ENCODE measurements at regions not wholly inside any gene's neighbourhood (a gene's known extent, or its start where the extent isn't known, plus 50 kb on each side); places are given as distances from the start of the nearest gene placed in this dataset.

- no peaks in the 10 kb centered on the region for H3K4me1 ChIP-seq
- no peak overlapping the region for H3K4me2 ChIP-seq
- no peak overlapping the region for H3K4me3 ChIP-seq
- CTCF ChIA-PET = interaction anchor here (1.0 kb wide), 1 partner anchor 41 kb away, joined by 3 read pairs; no protein-coding TSS in a partner anchor
- POLR2A ChIA-PET = no interaction called here
- no peak overlapping the region for H3K27ac ChIP-seq
- ATAC-seq (no peak), DNase-seq (ENCODE audit: low read depth in 1 of 2, low spot score in 1 of 2) (no peak), FAIRE-seq (no peak)
- no peak for TF ChIP-seq HOXA7 (CRISPR knock-in tag; IDR thresholded peaks at IDR 0.05)
- TF ChIP-seq CBX2 (IDR thresholded peaks at IDR 0.05; ENCODE audit: borderline replicate concordance, low read depth) = no peak
- TF ChIP-seq MAFK (IDR thresholded peaks at IDR 0.05; ENCODE audit: partially characterized antibody) = no peak
- no peak for TF ChIP-seq TP53 (CRISPR knock-in tag; IDR thresholded peaks at IDR 0.05)
- TF ChIP-seq NFE2L2 (conservative IDR thresholded peaks at IDR 0.05; ENCODE audit: low read length) = no peak
- TF ChIP-seq EP300 (IDR thresholded peaks at IDR 0.05) = no peak
- no peak for TF ChIP-seq CTCF (IDR thresholded peaks at IDR 0.05)
- no peak for TF ChIP-seq E2F6 (IDR thresholded peaks at IDR 0.05; ENCODE audit: borderline replicate concordance, low read depth)
- TF ChIP-seq MAX (IDR thresholded peaks at IDR 0.05) = no peak
- TF ChIP-seq CEBPB (IDR thresholded peaks at IDR 0.05) = no peak
- TF ChIP-seq RCOR1 (IDR thresholded peaks at IDR 0.05; ENCODE audit: low read depth, low read length) = no peak
- TF ChIP-seq PBX3 (IDR thresholded peaks at IDR 0.05) = no peak
- no peak for TF ChIP-seq ATOH8 (CRISPR knock-in tag; IDR thresholded peaks at IDR 0.05; ENCODE audit: low read depth)
- TF ChIP-seq RARB (CRISPR knock-in tag; IDR thresholded peaks at IDR 0.05) = no peak
- no peaks in the 10 kb centered on the region for H3K9me3 ChIP-seq
- WGBS (ENCODE audit: missing lambda C conversion rate) = 56% methylated on average over 4 of the region's 4 CpGs
These were observed 67.1 kb upstream of the SLC1A1 start for GRCh38 chr9:4423207-4423610.

- no peaks in the 10 kb centered on the region for H3K4me1 ChIP-seq
- H3K9me3 ChIP-seq = no peaks in the 10 kb centered on the region
- ChIA-PET POLR2A (no interaction called here), CTCF (no interaction called here)
- DNase-seq (ENCODE audit: low read depth in 1 of 2, low spot score in 1 of 2) = no peak
- no peak for FAIRE-seq
- ATAC-seq = no peak
- H3K4me2 ChIP-seq = no peak overlapping the region
- no peak for TF ChIP-seq BHLHE40 (IDR thresholded peaks at IDR 0.05; ENCODE audit: low read depth, low read length)
- TF ChIP-seq ELK1 (IDR thresholded peaks at IDR 0.05; ENCODE audit: low read depth, low read length) = no peak
- no peak for TF ChIP-seq HDAC2 (IDR thresholded peaks at IDR 0.05)
- no peak for TF ChIP-seq FOSB (CRISPR knock-in tag; IDR thresholded peaks at IDR 0.05)
- no peak for TF ChIP-seq ZNF302 (CRISPR knock-in tag; IDR thresholded peaks at IDR 0.05)
- TF ChIP-seq JUNB (IDR thresholded peaks at IDR 0.05) = no peak
- no peak for TF ChIP-seq MYC (IDR thresholded peaks at IDR 0.05; ENCODE audit: borderline replicate concordance, low read length)
- TF ChIP-seq TP53 (CRISPR knock-in tag; IDR thresholded peaks at IDR 0.05) = no peak
- no peak for TF ChIP-seq ATOH8 (CRISPR knock-in tag; IDR thresholded peaks at IDR 0.05; ENCODE audit: low read depth)
- TF ChIP-seq NR3C1 (IDR thresholded peaks at IDR 0.05) = no peak
- TF ChIP-seq CHD4 (IDR thresholded peaks at IDR 0.05; ENCODE audit: borderline replicate concordance) = no peak
- no peak for TF ChIP-seq POLR2A (IDR thresholded peaks at IDR 0.05; ENCODE audit: low read length)
- TF ChIP-seq GATA3 (IDR thresholded peaks at IDR 0.05; ENCODE audit: borderline replicate concordance) = no peak
- TF ChIP-seq SREBF2 (IDR thresholded peaks at IDR 0.05) = no peak
- TF ChIP-seq NPAS2 (CRISPR knock-in tag; IDR thresholded peaks at IDR 0.05; ENCODE audit: borderline replicate concordance) = no peak
- TF ChIP-seq MAFK (IDR thresholded peaks at IDR 0.05; ENCODE audit: partially characterized antibody) = no peak
- TF ChIP-seq MAX (IDR thresholded peaks at IDR 0.05) = no peak
- 88% methylated on average over 2 of the region's 2 CpGs for WGBS (ENCODE audit: missing lambda C conversion rate)
- H3K4me3 ChIP-seq = no peak overlapping the region
- no peak overlapping the region for H3K27ac ChIP-seq
These were observed 67.8 kb upstream of the SLC1A1 start for GRCh38 chr9:4422495-4422894.
